Hematopoietic multipotent progenitor cell treated with erythropoietin and hydrocortisone succinate and interleukin-3 and kit ligand, for 6 days (in vitro differentiated cells): ENCODE measurements at regions not wholly inside any gene's neighbourhood (a gene's known extent, or its start where the extent isn't known, plus 50 kb on each side); places are given as distances from the start of the nearest gene placed in this dataset.

Source experiments
- DNase-seq: peaks from one replicate; pipeline ENCODE4 v3.0.0-alpha.2; 2015

GRCh38 chr4:30350288-30350687, 369.9 kb upstream of the PCDH7 start:
- no peak for DNase-seq

DNA sequence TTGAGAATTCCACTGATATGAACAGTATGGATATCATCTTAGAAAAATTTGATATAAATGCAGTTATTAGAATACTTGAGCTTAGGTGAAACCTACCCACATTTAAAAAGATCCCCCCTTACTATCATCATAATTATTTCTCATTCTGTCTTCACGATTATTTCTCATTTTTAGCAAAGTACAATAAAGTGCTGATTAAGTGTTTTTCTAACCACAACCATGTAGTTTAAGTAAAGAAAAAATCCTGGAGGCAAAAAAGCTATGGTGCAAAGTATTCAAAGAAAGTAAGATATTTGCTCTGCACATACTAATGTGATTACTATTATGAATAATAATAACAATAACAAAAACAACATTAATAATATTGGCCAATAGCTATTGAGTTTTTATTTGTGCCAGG, 365.6 kb upstream of the PCDH7 start:
- DNase-seq: no peak

DNA sequence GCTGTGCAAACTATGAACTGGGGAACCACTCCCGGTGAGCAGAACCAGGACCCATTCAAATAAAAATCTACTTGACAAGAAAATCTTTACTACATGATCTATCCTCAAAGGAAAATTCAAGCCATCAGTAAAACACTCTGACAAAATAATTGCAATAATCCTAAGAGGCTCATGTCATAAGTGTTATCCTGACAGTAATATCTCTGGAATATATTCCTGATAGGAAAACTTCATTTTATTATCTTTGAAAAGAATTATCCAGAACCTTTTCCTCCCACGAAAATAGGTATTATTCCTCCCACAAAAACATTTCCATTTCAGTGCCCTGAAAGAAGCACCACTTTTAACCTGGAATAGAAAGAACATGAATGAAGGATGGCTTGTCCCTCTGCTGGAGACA, 357.7 kb upstream of the PCDH7 start:
- DNase-seq: no peak

DNA sequence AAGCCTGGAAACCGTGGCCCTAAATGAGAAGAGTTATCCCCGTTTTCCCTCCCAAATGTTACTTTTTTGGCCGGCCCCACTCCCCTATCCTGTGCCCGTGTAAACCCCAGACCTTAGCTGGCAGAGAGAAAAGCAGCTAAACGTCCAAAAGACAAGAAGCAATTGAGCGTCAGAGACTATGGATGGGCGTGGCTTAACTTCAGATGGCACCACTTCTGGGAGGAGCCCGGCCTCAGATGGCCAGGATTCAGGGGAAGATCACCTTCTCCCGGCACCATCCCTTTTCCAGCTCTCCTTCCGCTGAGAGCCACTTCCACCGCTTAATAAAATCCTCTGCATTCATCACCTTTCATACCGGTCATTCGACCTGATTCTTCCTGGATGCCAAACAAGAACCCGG, 350.1 kb upstream of the PCDH7 start:
- DNase-seq: no peak

DNA sequence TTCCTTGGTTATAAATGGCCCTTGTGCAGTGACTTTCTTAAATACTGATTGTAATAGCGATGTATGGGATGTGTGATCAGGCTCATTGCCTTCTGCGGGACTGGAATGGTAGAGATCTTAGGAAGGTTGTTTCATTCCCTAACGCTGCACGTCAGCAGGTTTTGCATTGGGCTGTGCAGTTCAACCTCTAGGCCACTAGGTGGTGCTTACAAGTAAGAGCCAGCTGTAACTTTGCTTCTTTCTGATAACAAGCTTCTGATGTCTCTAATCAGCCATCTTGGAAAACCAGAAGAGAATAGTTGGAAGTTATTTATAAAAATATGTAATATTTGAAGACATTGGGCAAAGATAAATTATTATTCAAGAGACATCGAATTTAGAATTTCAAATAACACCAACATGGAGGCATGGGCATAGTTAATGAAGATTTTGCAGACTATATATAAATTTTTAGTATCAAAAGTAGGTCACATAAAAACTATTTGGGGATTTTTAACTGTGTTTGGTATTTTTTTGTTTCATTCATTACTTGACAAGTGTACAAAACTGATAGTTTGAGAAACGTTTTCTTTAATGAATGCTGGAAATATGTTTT, 339.7 kb upstream of the PCDH7 start:
- peak; percentile 76 for DNase-seq

- no peak for DNase-seq
Observed at GRCh38 chr4:30385650-30386049, 334.5 kb upstream of the PCDH7 start.

DNA sequence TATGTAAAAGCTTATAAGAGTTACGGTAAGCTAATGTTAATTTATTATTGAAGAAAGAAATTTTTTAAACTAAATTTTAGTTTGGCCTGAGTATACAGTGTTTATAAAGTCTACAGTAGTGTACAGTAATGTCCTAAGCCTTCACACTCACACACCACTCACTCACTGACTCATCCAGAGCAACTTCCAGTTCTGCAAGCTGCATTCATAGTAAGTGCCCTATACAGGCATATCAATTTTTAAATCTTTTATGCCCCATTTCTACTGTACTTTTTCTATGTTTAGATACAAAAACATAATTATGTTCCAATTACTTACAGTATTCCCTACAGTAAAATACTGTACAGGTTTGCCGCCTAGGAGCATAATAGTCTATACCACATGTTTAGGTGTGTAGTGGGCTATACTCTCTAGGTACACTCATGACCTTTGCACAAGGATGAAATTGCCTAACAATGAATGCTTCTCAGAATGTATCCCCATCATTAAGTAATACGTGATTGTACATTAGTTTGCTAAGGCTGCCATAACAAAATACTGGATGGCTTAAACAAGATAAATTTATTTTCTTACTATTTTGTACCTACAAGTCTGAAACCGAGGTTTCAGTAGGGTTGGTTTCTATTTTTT, 333.8 kb upstream of the PCDH7 start:
- no peak for DNase-seq

DNA sequence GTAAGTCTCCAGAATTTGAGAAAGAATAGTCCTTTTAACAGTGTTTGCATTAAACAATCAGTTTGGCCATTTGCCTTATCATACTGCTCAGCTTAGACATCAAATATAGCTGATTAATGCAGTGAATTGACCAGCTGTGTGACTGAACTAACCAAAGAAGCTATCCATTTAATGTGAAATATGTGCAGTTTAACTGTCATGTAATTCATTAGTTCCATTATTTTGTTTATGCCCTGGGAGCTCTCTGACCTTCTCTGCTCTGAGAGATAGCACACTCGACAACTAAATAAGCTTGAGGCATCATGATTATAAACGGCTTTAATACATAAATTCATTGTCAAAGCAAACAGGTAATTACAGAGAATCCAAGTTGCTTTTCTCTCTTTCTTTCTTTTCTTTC, 324.3 kb upstream of the PCDH7 start:
- no peak for DNase-seq

GRCh38 chr4:30396772-30397475, 323.2 kb upstream of the PCDH7 start:
- DNase-seq: no peak

DNA sequence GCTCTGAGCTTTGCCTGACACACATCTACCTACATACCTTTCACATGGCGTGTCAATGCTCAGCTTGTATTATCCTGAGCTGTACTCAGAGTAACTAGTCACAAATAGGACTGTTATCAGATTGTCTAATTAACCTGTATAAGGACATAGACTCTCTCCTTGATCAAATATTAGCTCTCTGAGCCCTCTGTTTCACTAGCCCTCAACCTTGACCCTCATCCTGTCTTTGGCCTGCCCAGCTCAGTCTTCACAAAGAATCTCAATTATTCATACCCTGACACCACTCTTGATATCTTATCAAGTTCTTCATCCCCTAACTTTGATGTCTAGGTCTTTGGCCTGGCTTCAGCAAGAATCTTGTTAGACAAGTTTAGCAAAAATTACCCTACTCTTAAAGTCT, 320.7 kb upstream of the PCDH7 start:
- no peak for DNase-seq

DNA sequence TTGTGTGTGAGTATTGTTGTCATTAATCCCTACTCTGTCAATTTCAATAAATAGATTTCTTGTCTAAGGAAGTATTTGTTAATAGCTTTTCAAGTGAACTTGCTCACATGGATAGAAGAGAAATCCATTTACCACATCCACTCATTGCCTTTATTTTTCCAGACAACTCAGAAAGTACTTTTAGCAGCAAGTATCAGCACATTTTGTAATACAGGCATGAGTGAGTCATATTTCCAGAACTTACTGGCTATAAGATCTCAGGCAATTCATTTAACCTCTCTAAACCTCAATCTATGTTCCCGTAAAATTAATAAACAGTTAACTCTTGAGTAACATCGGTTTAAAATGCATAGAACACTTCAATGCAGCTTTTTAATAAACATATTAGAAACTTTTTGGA, 317.9 kb upstream of the PCDH7 start:
- no peak for DNase-seq

DNA sequence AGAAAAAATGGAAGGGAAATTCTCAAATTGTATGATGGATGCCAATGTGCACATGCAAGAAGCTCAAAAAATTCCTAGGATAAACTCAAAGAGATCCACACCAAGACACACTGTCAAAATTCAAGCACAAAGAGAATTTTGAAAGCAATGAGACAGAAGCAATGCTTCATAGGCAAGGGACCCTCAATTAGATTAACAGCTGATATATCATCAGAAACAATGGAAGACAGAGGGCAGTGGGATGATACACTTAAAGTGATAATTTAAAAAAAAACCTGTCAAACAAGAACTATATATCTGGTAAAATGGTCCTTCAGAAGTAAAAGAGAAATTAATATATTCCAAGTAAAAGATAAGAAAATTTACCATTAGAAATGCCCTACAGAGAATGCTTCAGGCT, 306.3 kb upstream of the PCDH7 start:
- DNase-seq: no peak

DNA sequence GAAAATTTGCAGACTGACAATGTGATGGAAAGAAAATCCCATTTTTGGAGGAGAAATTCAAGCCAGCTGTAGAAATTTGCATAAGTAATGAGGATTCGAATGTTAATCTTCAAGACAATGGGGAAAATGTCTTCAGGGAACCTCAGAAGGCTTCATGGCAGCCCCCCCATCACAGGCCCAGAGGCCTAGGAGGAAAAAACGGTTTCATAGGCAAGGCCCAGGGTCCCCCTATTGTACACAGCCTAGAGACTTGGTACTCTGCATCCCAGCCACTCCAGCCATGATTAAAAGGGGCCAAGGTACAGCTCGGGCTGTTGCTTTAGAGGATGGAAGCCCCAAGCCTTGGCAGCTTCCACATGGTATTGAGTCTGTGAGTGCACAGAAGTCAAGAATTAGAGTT, 303.6 kb upstream of the PCDH7 start:
- DNase-seq: no peak

- no peak for DNase-seq
Observed at GRCh38 chr4:30427932-30428331, 292.2 kb upstream of the PCDH7 start.

DNA sequence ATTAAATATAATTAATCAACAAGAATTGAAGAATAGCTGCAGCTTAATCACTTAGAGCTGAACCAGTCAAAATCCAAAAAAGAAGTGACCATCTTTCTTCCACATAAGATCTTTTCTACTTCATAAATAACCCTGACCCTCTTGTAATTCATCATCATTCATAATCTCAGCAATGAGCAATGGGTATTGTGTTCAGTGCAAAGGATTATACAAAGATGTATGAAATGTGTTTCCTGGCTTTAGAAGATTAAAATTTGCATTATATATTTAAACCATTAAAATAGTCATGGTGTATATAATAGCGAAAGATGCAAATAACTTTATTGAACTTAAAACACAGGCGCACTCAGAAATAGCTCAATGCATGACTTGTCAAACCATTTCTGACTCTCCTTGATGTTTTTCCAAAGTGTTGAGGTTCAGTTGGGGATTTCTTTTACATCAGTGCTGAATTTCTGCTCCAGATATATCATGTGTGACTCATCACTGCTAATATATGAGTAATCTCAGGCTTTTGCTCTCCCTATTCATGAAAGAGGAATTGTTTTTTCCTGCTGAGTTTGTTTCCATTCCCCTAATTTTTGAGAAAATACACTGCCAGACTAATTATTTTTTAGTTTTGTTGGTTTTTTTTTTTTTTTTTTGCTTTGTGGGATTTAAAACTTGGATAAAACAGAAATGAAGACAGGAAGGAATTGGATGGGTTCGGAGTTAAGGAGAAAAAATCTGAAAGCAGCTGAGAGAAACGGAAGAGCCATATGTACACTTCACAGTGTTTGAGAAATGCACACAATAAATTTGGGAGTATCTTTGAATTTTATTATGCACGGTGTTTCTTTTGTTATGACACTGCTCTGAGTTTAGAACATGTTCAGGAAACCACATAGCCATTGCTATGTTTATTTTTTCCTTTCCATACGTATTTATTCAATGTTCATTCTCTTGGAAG, 290.1 kb upstream of the PCDH7 start:
- DNase-seq: no peak

DNA sequence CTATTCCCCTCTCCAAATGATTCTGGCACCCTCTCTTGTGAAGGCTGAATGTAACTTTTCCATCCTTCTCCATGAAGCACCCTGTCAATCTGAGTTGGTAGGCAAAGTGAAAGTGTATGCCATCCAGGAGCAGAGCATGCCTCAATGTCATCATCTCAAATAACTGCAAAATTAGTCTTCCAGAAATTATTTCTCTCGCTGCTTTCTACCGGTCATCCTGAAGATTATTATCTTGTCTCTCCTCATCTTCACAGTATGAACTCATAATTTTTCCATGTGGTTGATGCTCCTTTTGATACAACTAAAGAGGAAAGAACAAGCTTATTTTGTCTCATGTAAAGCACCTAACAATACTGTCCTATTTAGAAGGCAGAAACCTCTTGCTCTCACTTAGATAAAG, 285.5 kb upstream of the PCDH7 start:
- DNase-seq: no peak

DNA sequence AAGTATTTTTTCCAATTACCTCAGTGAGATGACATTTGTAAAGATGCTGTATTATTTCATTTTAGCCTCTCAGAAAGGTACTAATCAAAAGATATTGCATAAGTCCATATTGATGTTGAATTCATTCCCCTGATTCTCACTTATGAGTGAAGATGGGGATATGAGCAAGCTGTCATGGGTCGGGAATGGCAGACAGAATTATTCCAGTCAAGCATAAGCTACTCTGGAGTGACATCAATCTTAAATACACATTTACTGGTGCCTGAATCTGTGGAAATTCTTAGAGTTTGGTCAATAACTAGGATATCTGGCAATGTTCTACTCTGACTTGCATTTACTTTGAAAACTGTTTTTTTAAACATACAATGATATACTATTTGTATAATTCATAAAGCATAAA, 283.8 kb upstream of the PCDH7 start:
- no peak for DNase-seq

DNA sequence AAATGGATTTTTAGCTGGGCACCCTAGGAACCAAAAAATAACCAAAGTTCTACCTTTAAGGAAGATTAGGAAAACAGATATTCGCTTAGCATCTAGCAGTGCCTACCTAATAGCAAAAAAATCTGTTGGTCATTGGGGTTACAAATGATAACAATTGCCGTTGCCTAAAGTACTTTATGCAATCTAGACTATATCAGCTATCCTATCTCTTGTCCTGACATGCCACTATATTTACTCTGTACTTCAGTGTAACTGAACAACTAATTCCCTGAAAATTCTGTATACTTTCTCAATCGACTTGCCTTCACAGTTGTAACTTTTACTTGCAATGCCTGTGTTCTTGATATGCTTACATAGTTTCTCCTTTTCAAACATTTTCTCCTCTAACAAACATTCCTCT, 282.9 kb upstream of the PCDH7 start:
- no peak for DNase-seq

- DNase-seq: no peak
Observed at GRCh38 chr4:30443289-30443688, 276.9 kb upstream of the PCDH7 start.

DNA sequence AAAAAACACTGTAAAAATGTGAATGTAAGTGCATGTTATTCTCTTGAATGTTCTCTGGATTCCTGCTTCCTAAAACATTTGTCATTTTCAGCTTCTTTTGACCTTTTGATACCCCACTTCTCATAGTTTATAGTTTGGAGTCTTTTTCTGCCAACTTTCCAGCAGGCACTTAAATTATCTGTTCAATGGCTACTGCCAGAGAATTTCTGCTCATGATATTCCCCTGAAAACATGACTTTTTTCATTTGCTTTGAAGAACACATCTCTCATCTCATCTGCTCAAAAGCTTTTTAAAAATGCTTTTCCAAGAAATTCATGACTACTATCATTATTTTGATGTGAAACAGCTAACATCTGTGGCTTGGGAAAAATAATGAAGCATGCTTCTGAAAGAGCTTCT, 269.7 kb upstream of the PCDH7 start:
- no peak for DNase-seq

DNA sequence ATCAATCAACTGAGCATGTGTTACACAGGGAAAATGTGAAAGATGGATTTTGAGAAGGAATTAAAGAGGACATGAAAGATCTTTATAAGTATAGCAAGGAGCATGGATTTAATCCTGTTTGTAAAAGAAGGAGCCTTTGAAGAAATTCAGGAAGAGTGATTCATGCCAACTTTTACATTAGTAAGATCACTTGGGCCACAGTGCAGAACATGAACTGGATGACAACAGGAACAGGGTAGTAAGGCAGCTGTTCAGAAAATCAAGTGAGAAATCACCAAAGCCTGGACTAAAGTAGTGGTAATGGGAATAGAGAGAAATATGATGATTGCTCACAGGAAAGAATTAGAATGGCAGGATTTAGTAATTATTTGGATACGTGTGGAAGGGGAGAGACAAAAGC, 265.7 kb upstream of the PCDH7 start:
- no peak for DNase-seq

GRCh38 chr4:30456716-30457115, 263.5 kb upstream of the PCDH7 start:
- DNase-seq: no peak

DNA sequence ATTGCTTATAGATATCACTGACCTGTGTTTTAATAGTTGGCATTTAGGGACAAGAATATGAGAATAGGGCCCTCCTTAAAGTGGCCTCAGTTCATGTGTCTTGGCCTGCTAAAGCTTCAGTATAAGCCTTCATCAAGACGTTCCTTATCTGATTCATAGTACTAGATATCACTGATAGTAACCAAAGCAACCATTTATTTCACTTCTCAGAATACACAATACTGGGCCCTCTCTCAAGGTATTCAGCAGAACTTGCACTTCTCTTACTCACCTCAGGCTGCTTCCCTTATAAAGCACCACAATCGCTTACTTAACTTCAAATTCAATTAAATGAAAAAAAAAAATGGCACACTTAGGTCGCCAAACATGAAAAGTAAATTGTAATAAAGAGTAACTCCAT, 259.4 kb upstream of the PCDH7 start:
- no peak for DNase-seq

GRCh38 chr4:30461218-30461617, 259.0 kb upstream of the PCDH7 start:
- DNase-seq: no peak
